Dermis microvascular lymphatic vessel endothelial cell (primary cell): ENCODE measurements at regions not wholly inside any gene's neighbourhood (a gene's known extent, or its start where the extent isn't known, plus 50 kb on each side); places are given as distances from the start of the nearest gene placed in this dataset.
"Not testable (repeated sequence)": the region's sequence is repeated elsewhere in the genome, so short reads cannot be mapped to it uniquely, and the experiment has no call there.

Experiments
- DNase-seq, 2 donors: peaks; one replicate each; pipeline versions ENCODE4 v3.0.0 to v3.0.0-alpha.2; 2010; ENCODE audit warnings: low read depth in 2 of 2

DNA sequence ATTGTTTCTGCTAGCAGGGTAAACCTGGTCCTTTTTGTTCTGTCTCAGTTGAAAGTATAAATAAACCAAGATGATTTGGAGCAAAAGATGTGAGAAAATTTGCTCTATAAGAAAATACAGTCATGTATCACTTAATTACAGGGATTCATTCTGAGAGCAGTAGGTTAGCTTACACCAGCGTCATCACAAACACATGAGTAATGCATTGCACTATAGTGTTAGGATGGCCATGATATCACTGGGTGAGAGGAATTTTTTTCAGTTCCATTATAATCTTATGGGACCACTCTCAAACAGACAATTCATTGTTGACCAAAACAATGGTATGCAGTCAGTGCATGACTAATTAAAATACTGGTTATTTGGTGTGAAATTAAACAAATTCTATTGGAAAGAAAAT is 430.9 kb downstream of the CHSY3 start:
- peak in 1 of 2 donors; percentile 44 for DNase-seq

- peak in 1 of 2 donors; percentile 73 for DNase-seq
These were observed 428.8 kb downstream of the CHSY3 start for GRCh38 chr5:130333089-130333488.

DNA sequence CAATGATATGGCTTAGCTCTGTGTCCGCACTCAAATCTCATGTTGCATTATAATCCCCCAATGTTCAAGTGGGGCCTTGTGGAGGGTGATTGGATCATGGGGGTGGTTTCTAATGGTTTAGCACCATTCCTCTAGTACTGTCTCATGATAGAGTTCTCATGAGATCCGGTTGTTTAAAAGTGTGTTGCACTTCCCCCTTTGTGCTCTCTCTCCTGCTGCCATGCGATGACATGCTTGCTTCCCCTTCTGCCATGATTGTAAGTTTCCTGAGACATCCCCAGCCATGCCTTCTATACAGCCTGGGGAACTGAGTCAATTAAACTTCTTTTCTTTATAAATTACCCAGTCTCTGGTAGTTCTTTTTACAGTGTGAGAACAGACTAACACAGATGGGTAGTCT is 427.1 kb downstream of the CHSY3 start:
- DNase-seq, result no peak

- DNase-seq, result no peak
These were observed 420.8 kb downstream of the CHSY3 start for GRCh38 chr5:130324953-130325671.

DNA sequence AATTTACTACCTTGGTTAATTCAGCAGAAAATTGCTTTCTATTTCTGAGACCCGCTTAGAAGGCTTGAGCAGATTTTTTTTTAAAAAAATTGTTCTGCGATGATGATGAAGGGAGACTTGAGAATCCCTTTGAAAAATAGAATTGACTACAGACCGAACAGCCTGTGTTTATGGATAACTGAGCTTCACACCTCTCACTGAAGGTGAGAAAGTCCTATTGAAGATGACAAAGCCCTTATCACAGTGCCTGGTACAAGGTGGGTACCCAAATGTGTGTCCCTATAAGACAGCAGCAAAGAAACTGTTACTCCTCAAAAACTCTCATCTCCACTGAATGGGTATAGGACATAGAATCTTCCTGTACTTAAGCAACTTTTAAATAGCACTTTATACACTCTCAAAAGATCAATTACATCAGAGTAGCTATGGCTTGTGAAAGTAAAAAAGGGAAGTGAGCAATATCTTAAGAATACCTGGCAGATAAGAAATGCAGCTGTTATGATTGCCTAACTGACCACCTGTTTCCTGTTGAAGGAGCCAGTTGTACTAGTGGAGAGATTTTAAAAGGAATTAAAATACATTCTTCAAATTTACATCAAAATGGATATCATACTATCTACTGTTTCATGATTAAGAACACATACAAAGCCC is 419.7 kb downstream of the CHSY3 start:
- DNase-seq, result peak in 1 of 2 donors; percentile 76

DNA sequence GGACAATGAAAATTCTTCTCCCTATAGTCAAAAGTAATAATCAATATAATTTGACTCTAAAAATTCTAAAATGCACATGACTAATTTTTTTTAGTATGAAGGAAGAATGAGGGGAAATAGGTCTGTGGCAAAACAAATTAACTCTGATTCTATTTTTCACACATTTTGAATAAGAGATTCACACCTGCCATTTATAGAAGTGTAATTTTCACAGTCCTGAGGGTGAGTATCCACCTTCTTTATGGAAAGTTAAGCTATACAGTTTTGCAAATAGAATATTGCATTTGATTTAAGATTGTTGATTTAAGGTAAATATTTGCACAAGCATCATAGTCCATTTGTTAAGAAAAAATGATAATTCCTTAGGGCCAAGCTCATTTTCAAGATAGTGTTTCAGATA is 417.7 kb downstream of the CHSY3 start:
- DNase-seq, result no peak

GRCh38 chr5:130316971-130317680 is 412.9 kb downstream of the CHSY3 start:
- DNase-seq, result no peak

DNA sequence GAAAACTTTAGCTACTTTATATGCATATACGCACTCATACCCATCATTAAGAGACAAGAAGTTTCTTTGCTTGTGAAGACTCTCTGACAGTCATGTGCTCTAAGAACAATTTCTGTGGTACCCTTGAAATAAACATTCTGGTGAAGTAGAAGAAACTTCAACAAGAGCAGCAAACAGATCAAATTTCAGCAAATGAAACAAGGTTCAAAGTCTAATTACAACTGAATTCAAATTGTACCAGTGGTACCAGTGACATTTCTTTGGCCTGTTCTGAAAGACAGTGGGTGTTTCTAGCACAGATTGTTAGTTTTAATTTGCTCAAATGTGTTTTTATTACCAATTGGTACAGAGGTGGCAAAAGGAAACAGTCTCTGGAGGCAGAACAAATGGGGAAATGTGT is 391.0 kb downstream of the CHSY3 start:
- no peak for DNase-seq

GRCh38 chr5:130294798-130295197 is 390.5 kb downstream of the CHSY3 start:
- not testable (repeated sequence) for DNase-seq

DNA sequence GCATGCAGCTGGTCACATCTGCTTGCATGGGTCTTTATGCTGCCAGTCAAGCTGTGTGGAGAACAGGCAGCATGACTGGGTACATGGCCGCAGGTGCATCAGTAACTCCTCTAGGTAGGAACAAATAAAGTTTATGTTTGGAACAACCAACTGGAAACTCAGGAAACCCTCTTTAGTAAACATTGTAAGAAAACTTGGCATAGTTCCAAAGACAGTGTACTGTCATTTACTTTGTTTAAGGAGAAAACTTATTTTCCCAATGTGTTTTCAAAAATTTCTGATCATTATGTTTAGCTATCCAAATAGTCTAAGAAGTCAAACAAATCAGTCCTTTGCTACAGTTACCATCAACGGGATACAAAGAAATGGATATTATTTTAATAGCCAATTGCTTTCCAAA is 386.0 kb downstream of the CHSY3 start:
- DNase-seq, result no peak

GRCh38 chr5:130289132-130290088 is 385.1 kb downstream of the CHSY3 start:
- no peak for DNase-seq

- no peak for DNase-seq
These were observed 383.2 kb downstream of the CHSY3 start for GRCh38 chr5:130287438-130287837.

DNA sequence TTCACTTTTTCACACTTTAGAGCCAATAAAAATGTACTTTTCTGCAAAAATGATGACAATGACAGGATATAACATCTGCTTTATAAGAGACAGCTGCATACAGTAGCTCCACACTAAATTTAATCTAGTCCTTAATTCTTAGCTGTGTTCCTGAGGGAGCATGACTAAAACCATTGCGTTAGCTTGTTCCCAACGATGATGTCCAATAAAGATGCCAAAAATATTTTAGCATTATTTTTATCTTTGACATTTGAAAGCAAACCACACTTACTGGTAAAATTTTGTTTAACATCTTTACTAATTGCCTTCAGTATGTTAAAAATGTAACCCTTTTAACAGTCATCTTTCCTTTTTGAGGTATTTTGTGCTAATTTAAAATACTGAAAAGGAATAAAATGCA is 382.7 kb downstream of the CHSY3 start:
- DNase-seq, result no peak

DNA sequence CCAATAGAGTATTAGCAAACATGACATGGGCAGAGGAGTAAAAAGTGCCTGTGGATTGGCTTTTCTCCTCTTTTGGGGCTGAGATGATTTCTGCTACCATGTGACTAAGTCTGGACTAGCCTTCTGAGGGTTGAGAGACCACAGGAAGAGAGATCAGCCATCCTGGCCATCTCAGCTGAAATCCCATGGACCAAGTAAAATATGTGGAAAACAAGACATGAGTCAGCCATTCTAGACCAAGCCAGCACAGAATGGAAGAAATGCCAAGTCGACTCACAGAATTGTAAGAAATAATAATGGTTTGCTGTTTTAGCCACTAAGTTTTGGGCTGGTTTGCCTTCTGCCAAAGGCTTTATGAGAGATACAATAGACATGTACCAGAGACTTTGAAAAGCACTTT is 377.8 kb downstream of the CHSY3 start:
- peak in 1 of 2 donors; percentile 2 for DNase-seq

- DNase-seq, result no peak
These were observed 376.4 kb downstream of the CHSY3 start for GRCh38 chr5:130280528-130281217.

- no peak for DNase-seq
These were observed 375.1 kb downstream of the CHSY3 start for GRCh38 chr5:130279386-130279785.

DNA sequence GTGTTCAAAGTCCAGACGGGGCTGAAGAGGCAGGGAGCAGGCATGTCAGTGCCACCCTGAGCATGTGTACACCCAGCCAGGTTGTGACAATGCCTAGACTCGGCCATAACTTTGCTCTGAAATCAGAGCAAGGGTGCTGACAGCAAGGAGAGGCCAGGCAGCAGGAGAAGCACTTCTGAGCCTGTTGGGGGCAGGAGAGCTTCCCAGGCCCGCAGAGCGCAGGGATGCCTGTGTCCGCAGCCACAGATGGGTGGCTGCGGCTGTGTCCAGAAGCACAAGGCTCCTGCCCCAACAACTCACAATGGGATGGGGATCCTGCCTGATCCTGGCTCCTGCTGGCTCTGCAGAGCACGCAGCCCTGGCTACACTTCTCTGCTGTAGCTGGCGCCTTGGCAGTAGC is 373.9 kb downstream of the CHSY3 start:
- no peak for DNase-seq

DNA sequence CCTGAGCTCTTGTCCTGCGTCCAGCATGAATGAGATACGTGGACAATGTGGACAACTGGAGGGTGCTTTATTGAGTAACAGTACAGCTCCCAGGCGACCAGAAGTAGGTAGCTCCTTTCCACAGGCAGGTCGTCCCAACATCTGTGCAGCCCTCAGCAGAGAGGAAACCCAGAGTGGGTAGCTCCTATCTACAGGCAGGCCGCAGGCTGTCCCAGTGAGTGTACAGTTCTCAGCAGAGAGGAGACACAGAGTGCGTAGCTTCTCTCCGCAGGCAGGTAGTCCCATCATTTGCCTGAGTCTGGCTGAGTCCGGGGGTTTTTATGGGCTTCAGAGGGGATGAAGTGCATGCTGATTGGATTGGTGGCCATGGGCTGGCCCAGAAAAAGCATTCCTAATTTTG is 373.3 kb downstream of the CHSY3 start:
- DNase-seq, result no peak

GRCh38 chr5:130277002-130277401 is 372.7 kb downstream of the CHSY3 start:
- no peak for DNase-seq

DNA sequence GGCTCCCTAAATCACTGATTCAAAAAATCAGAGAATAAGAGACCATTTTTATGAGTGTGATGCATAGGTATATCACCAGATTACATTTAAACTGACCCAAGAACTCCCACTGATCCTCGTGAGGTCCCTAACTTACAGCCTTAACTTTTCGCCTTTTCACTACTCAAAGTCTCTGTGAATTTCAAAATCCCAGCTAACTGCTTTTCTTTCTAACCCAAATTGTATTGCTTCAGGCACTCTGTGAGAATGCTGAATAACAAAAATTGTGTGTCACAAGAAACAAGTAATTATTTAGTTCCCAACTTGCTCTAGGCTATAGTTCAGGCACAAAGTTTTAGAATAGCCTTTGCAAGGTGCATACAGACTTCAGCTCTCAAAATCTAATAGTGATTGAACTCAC is 368.6 kb downstream of the CHSY3 start:
- DNase-seq, result no peak

DNA sequence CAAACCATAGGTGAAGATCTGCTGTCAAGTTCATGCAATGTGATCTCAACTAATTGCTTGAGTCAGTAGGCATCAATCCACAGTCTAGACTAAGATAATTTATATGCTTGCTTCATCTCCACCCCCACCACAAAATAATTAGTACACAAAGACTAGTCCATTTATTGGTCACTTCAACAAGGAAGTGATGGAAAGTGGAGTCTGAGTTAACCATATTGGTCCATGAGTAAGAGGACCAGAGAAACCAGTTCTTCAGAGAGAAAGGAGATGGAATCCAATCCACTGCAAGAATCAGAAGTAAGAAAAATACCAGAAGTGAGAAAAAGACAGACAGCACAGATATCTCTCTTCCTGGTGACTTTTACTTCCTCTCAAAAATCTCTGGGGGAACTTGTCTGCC is 366.5 kb downstream of the CHSY3 start:
- no peak for DNase-seq
